Esophagus squamous epithelium (tissue), 4 donors: ENCODE measurements at regions not wholly inside any gene's neighbourhood (a gene's known extent, or its start where the extent isn't known, plus 50 kb on each side); places are given as distances from the start of the nearest gene placed in this dataset.

ENCODE experiments used
- CTCF ChIP-seq, 6 experiments: fragments of 450-650 bp in 4 of 6; fragments of 200-600 bp in 2 of 6; sonication (generic) in 2 of 6; IDR thresholded peaks; one replicate each; pipeline ENCODE4 v1.5.1; 2016 to 2019; ENCODE audit warnings: antibody characterized with exemption in 6 of 6, mild to moderate bottlenecking in 4 of 6, moderate library complexity in 4 of 6
- POLR2A ChIP-seq, 4 donors: fragments of 450-650 bp; IDR thresholded peaks; one replicate each; pipeline ENCODE4 v1.6.1; 2017; ENCODE audit warnings: antibody characterized with exemption in 4 of 4, mild to moderate bottlenecking in 4 of 4, moderate library complexity in 3 of 4

GRCh38 chr3:194224471-194225417 is 88.8 kb downstream of the HES1 start:
- TF ChIP-seq CTCF (IDR thresholded peaks at IDR 0.05) (no peak), POLR2A (IDR thresholded peaks at IDR 0.05) (no peak)
